ENCODE measurements at regions not wholly inside any gene's neighbourhood (a gene's known extent, or its start where the extent isn't known, plus 50 kb on each side); places are given as distances from the start of the nearest gene placed in this dataset.

- Mint-ChIP-seq H3K27me3 (ENCODE audit: insufficient read depth, low read depth, poor library complexity) (peaks cover 3% of the 10 kb centered on the region), H3K27ac (no peak overlapping the region), H3K36me3 (ENCODE audit: low read depth) (no peaks in the 10 kb centered on the region), H3K9me3 (no peaks in the 10 kb centered on the region), H3K4me1 (peaks cover 7% of the 10 kb centered on the region), H3K4me3 (no peak overlapping the region)
- ATAC-seq (no peak), DNase-seq (ENCODE audit: low spot score) (no peak)
- Histone ChIP-seq H2AFZ (no peak overlapping the region), H3K79me2 (replicated peaks; ENCODE audit: insufficient read depth) (no peaks in the 10 kb centered on the region), H3K27me3 (ENCODE audit: insufficient read depth) (no peaks in the 10 kb centered on the region), H3K4me2 (no peak overlapping the region), H3K4me1 (ENCODE audit: insufficient read depth) (no peaks in the 10 kb centered on the region), H3K4me3 (no peak overlapping the region), H3K36me3 (ENCODE audit: insufficient read depth) (no peaks in the 10 kb centered on the region), H3K27ac (ENCODE audit: low read depth) (no peak overlapping the region), H3K9me2 (ENCODE audit: insufficient read depth) (no peaks in the 10 kb centered on the region), H3F3A (replicated peaks; ENCODE audit: low read depth) (no peaks in the 10 kb centered on the region), H4K20me1 (replicated peaks; ENCODE audit: insufficient read depth) (no peaks in the 10 kb centered on the region)
- TF ChIP-seq EZH2 (IDR thresholded peaks at IDR 0.05; ENCODE audit: low read depth, unreplicated experiment) (no peak), NANOG (IDR thresholded peaks at IDR 0.05; ENCODE audit: borderline replicate concordance) (no peak), ZNF462 (CRISPR knock-in tag; IDR thresholded peaks at IDR 0.05) (no peak), ZNF114 (CRISPR knock-in tag; IDR thresholded peaks at IDR 0.05) (no peak), ZNF331 (CRISPR knock-in tag; IDR thresholded peaks at IDR 0.05; ENCODE audit: low read depth) (no peak), ETS1 (IDR thresholded peaks at IDR 0.05) (no peak), POLR2AphosphoS5 (IDR thresholded peaks at IDR 0.05; ENCODE audit: low read depth) (no peak), EZH2phosphoT487 (IDR thresholded peaks at IDR 0.05; ENCODE audit: unreplicated experiment) (no peak), JUNB (IDR thresholded peaks at IDR 0.05; ENCODE audit: unreplicated experiment) (no peak), STAT1 (IDR thresholded peaks at IDR 0.05; ENCODE audit: unreplicated experiment) (no peak), CREB1 (CRISPR knock-in tag; IDR thresholded peaks at IDR 0.05; ENCODE audit: low read depth) (no peak), CTCF (conservative IDR thresholded peaks at IDR 0.05; ENCODE audit: low read depth in 2 of 2) (no peak)
- TF ChIP-seq, protein P1, sequence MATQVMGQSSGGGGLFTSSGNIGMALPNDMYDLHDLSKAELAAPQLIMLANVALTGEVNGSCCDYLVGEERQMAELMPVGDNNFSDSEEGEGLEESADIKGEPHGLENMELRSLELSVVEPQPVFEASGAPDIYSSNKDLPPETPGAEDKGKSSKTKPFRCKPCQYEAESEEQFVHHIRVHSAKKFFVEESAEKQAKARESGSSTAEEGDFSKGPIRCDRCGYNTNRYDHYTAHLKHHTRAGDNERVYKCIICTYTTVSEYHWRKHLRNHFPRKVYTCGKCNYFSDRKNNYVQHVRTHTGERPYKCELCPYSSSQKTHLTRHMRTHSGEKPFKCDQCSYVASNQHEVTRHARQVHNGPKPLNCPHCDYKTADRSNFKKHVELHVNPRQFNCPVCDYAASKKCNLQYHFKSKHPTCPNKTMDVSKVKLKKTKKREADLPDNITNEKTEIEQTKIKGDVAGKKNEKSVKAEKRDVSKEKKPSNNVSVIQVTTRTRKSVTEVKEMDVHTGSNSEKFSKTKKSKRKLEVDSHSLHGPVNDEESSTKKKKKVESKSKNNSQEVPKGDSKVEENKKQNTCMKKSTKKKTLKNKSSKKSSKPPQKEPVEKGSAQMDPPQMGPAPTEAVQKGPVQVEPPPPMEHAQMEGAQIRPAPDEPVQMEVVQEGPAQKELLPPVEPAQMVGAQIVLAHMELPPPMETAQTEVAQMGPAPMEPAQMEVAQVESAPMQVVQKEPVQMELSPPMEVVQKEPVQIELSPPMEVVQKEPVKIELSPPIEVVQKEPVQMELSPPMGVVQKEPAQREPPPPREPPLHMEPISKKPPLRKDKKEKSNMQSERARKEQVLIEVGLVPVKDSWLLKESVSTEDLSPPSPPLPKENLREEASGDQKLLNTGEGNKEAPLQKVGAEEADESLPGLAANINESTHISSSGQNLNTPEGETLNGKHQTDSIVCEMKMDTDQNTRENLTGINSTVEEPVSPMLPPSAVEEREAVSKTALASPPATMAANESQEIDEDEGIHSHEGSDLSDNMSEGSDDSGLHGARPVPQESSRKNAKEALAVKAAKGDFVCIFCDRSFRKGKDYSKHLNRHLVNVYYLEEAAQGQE (IDR thresholded peaks at IDR 0.05; ENCODE audit: unreplicated experiment) = no peak
These were observed 373.4 kb upstream of the IRX4 start for GRCh38 chr5:2255915-2256690.

All from GM23338 (cell line).